Prostate gland (tissue), 2 donors: ENCODE measurements at regions not wholly inside any gene's neighbourhood (a gene's known extent, or its start where the extent isn't known, plus 50 kb on each side); places are given as distances from the start of the nearest gene placed in this dataset.

Experiments used
- POLR2A ChIP-seq: fragments of 450-650 bp; IDR thresholded peaks from one replicate; pipeline ENCODE4 v1.6.1; 2016; ENCODE audit warnings: antibody characterized with exemption, mild to moderate bottlenecking
- POLR2AphosphoS5 ChIP-seq: sonication (generic); formaldehyde crosslinking; IDR thresholded peaks from one replicate; pipeline ENCODE4 v1.6.1; 2017; ENCODE audit warnings: antibody characterized with exemption
- TF ChIP-seq, protein P1 (sequence below), 4 experiments: fragments of 200-600 bp in 2 of 4; fragments of 450-650 bp in 2 of 4; sonication (generic) in 2 of 4; IDR thresholded peaks; 1 replicate in 3 of 4; 2 replicates in 1 of 4; pipeline ENCODE4 v1.5.1; 2016 to 2019; ENCODE audit warnings: antibody characterized with exemption in 4 of 4, mild to moderate bottlenecking in 2 of 4, moderate library complexity in 2 of 4

- TF ChIP-seq, protein P1, sequence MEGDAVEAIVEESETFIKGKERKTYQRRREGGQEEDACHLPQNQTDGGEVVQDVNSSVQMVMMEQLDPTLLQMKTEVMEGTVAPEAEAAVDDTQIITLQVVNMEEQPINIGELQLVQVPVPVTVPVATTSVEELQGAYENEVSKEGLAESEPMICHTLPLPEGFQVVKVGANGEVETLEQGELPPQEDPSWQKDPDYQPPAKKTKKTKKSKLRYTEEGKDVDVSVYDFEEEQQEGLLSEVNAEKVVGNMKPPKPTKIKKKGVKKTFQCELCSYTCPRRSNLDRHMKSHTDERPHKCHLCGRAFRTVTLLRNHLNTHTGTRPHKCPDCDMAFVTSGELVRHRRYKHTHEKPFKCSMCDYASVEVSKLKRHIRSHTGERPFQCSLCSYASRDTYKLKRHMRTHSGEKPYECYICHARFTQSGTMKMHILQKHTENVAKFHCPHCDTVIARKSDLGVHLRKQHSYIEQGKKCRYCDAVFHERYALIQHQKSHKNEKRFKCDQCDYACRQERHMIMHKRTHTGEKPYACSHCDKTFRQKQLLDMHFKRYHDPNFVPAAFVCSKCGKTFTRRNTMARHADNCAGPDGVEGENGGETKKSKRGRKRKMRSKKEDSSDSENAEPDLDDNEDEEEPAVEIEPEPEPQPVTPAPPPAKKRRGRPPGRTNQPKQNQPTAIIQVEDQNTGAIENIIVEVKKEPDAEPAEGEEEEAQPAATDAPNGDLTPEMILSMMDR (IDR thresholded peaks at IDR 0.05), result no peak
- TF ChIP-seq POLR2AphosphoS5 (no peak), POLR2A (no peak)
Observed at GRCh38 chr17:72193391-72194106, 72.7 kb downstream of the SOX9 start.
